GM12875 (cell line): ENCODE measurements at regions not wholly inside any gene's neighbourhood (a gene's known extent, or its start where the extent isn't known, plus 50 kb on each side); places are given as distances from the start of the nearest gene placed in this dataset.

ENCODE experiments used
- H3K4me3 ChIP-seq: one replicate; pipeline ENCODE4 v1.5.1; 2011; ENCODE audit warnings: low read depth, low read length, control low read depth
- TF ChIP-seq, protein P1 (sequence below): IDR thresholded peaks from 2 replicates; pipeline ENCODE4 v1.5.1; 2011; ENCODE audit warnings: low read depth, mild to moderate bottlenecking, control low read depth, inconsistent platforms, low read length, moderate library complexity, borderline replicate concordance; ENCODE audit not compliant: insufficient read depth

DNA sequence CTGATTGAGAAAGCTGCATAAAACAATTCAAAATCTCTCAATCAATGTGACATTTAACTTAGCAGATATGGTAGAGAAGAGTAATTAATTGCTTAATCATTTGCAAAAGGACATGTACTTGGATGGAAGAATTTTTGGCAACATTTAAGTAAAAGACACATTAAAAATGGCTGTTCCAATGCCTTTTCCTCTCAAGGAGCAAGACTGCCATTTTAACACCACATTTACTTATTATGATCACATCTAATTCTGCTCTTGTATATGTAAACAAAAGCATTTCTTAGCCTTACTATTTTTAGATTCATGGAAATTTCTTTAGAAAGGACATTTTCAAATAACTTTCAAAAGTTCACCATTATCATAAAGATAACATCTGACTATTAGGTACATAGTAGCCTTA is 360.0 kb downstream of the HINT1 start:
- TF ChIP-seq, protein P1, sequence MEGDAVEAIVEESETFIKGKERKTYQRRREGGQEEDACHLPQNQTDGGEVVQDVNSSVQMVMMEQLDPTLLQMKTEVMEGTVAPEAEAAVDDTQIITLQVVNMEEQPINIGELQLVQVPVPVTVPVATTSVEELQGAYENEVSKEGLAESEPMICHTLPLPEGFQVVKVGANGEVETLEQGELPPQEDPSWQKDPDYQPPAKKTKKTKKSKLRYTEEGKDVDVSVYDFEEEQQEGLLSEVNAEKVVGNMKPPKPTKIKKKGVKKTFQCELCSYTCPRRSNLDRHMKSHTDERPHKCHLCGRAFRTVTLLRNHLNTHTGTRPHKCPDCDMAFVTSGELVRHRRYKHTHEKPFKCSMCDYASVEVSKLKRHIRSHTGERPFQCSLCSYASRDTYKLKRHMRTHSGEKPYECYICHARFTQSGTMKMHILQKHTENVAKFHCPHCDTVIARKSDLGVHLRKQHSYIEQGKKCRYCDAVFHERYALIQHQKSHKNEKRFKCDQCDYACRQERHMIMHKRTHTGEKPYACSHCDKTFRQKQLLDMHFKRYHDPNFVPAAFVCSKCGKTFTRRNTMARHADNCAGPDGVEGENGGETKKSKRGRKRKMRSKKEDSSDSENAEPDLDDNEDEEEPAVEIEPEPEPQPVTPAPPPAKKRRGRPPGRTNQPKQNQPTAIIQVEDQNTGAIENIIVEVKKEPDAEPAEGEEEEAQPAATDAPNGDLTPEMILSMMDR: no peak
- no peak overlapping the region for H3K4me3 ChIP-seq

DNA sequence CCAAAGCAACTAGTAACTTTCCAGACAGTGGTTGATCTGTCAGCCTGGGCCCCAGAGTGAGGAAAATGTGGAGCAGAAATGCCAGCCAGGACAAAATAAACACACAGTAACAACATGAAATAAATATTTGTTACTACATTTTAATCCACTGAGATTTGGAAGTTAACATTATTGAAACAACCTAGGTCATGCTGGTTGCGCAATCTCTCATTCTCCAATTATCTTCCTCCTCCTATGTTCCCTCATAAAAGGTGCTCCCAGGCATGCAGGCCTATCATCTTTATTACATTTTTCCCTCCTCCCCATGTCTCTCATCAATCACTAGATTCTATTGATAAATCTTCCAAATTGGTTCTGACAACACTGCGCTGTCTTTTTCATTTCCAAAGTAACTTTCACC is 363.1 kb downstream of the HINT1 start:
- no peak overlapping the region for H3K4me3 ChIP-seq
- TF ChIP-seq, protein P1: no peak

DNA sequence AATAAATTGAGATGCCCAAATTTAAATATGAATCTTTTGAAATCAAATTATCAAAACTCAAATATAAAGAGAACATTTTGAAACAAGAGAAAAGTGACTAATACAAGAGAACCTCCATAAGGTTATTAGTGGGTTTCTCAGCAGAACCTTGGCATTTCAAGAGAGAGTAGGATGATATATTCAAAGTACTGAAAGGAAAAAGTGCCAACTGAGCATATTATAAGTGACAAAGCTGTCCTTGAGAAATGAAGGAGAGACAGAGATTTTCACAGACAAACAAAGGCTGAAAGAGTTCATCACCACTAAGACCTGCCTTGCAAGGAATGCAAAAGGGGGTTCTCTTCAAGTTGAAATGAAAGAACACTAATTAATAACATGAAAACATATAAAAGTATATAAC is 366.0 kb downstream of the HINT1 start:
- H3K4me3 ChIP-seq: no peak overlapping the region

DNA sequence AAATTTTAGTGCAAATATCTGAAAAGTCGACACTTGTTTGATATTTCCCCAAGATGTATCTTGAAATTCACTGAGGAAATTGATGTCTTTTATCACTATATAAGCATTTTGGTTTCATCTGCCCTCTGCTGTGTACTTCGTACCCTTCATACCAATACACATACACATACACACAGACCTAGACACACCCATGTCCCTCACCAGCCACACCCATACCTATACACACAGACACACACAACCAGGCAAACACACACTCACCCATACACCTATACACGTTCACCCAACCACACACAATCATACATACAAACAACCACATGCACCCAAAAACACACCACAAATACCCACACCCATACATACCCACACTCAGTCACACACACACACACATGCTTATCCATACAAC is 367.8 kb downstream of the HINT1 start:
- TF ChIP-seq, protein P1: no peak
- no peak overlapping the region for H3K4me3 ChIP-seq

More for the DNA sequence above, 366.0 kb downstream of the HINT1 start:
- TF ChIP-seq, protein P1: no peak

DNA sequence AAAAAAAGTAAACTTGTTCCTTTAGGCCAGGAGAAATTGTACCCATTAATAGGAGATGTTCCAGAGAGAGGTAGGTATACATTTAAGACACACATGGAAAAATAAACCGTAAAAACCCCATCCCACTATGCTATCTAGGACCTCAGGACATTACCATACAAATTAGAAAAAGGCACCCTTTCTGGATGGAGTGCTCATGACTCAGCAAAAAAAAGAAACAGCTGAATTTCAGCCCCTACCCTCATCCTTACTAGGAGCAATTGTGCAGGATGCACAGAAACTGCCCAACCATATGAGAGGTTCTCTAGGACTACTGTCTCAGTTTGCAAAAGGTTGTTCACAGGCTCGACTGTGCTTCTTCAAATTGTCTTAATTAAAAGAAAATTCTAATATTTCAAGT is 368.2 kb downstream of the HINT1 start:
- TF ChIP-seq, protein P1: no peak
- no peak overlapping the region for H3K4me3 ChIP-seq

DNA sequence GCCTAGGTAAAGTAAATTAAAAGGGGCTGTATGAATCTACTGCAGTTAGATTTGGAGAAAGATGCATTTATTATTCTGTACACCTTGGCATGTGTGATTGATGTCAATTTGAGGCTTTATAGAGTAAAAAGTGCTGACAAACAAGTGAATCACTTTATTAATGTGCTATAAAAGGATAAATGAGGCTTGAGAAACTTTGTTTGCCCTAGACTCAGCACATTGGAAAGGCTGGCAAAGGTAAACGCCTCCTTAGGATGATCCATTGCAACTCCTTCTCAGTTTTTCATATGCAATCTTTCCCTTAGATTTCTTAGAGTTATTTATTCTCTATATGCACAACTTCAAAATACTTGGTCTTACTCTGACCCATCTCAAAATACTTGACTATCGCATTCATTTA is 369.0 kb downstream of the HINT1 start:
- H3K4me3 ChIP-seq: no peak overlapping the region
- TF ChIP-seq, protein P1: no peak

DNA sequence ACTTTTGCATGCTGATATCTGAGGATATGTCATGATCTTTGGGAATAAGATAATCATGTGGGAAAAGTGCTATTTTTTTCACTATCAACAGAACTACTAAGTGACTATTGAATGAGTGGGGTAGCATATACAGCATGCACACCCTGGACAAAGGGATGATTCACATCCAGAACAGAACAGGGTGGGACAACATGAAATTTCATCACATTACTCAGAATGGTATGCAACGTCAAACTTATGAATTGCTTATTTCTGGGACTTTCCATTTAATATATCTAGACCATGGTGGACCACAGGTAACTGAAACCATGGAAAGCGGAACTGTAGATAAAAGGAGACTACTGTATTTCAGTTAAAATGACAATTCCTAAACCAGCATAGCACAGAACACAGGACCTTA is 370.0 kb downstream of the HINT1 start:
- TF ChIP-seq, protein P1: no peak
- H3K4me3 ChIP-seq: no peak overlapping the region
